NCI-H1092 treated with DMSO at 0.1 percent for 48 hours (cell line): ENCODE measurements at regions not wholly inside any gene's neighbourhood (a gene's known extent, or its start where the extent isn't known, plus 50 kb on each side); places are given as distances from the start of the nearest gene placed in this dataset.

ENCODE experiments used
- DNase-seq: peaks from one replicate; lab custom pipeline; 2025; lab: John Stamatoyannopoulos, UW

DNA sequence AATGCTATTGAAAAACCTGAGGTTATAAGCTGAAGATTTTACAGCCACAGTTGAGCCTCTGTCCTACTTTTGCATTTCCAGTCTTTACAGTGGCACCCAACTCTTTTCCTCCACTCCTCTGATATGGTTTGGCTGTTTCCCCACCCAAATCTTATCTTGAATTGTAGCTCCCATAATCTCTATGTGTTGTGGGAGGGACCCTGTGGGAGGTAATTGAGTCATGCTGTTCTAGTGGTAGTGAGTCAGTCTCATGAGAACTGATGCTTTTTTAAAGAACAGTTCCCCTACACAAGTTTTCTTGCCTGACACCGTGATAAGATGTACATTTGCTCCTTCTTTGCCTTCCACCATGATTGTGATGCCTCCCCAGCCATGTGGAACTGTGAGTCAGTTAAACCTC, 646.1 kb upstream of the SEMA6A start:
- no peak for DNase-seq

GRCh38 chr5:117218789-117219188, 644.2 kb upstream of the SEMA6A start:
- no peak for DNase-seq

DNA sequence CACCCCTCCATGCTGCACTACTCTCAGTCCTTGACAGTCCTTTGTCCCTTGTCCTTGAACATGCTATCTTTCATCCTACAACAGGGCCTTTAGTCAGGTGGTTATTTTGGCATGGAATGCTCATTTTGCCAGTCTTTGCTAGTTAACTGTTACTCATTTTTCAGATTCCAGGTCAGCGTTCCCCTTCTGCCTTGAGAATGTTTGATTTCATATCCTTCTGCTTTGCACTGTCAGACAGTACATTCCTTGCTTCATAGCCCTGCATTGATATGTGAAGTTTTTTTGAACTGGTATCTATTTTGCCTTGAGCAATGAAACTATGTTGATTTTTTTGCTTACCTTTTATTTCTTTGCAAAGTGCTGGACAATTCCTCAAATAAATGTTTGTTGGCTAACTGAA, 638.2 kb upstream of the SEMA6A start:
- no peak for DNase-seq

GRCh38 chr5:117210796-117211195, 636.2 kb upstream of the SEMA6A start:
- no peak for DNase-seq

DNA sequence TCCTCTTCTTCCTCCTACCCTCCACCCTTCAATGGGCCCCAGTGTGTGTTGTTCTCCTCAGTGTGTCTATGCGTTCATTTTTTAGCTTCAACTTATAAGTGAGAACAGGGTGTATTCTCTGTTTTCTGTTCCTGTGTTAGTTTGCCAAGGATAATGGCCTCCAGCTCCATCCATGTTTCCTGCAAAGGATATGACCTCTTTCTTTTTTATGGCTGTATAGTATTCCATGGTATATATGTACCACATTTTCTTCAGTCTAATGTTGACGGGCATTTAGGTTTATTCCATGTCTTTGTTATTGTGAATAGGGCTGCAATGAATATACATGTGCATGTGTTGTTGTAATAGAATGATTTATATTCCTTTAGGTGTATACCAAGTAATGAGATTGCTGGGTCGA, 634.9 kb upstream of the SEMA6A start:
- DNase-seq, result no peak

- no peak for DNase-seq
These were observed 632.6 kb upstream of the SEMA6A start for GRCh38 chr5:117207088-117207668.

GRCh38 chr5:117205894-117206293, 631.3 kb upstream of the SEMA6A start:
- DNase-seq, result no peak

DNA sequence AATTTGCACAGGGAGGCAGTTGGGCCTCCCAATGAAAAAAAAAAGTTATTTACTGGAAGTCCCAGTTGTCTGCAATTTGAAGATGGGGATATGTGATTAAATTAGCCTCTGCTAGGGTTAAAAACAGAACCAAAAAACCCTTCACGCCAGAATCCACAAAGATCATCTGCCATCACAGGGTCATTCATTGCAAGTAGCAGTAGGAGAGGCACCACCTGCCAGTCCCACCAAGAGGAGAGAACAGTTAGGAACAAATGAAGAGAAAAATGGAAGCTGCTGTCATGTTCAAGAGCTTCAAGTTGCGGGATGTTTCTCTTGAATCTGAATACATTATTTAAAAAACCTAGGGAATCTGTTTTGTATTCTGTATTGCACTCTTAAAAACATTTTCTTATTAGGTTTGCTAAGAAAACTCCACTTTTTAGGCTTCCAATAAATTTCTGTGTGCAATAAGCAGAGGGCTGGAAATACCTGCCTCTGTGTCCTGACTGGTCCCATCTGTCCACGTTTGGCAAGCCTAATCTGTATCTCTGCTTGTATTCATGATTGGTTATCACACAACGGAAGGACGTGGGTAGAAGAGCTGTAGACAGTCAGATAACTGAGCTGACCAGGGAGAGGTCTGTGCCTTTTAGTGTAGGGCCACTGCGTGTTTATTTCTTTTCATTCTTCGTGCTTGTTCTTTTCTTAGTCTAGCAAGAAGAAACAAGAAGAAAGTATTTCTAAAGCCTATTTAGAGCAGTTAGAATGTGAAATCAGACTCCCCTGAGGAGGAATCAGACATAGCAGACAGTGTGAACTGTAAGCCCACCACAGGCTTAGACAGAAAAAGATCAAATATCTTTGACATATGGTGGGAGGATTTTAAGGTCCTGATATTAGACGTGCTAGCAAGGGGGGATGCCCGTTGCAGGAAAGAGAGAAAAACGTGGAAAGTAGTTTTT, 630.6 kb upstream of the SEMA6A start:
- DNase-seq, result no peak

- no peak for DNase-seq
These were observed 629.8 kb upstream of the SEMA6A start for GRCh38 chr5:117204404-117204803.

- DNase-seq, result no peak
These were observed 629.0 kb upstream of the SEMA6A start for GRCh38 chr5:117203584-117203983.

GRCh38 chr5:117201001-117201400, 626.4 kb upstream of the SEMA6A start:
- DNase-seq, result no peak

DNA sequence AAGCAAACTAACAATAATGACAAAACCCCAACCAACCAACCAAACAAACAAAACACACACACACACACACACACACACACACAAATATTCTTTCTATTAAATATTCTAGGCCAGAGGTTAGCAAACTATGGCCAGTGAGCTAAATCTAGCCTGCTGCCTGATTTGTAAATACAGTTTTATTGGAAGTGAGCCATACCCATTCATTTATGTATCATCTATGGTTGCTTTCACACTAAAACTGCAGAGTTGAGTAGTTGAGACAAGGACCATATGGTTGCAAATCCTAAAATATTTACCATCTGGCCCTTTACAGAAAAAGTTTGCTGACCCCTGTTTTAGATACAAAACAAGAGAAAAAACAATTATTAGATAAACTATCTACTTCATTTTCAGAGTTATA, 620.5 kb upstream of the SEMA6A start:
- DNase-seq, result no peak

DNA sequence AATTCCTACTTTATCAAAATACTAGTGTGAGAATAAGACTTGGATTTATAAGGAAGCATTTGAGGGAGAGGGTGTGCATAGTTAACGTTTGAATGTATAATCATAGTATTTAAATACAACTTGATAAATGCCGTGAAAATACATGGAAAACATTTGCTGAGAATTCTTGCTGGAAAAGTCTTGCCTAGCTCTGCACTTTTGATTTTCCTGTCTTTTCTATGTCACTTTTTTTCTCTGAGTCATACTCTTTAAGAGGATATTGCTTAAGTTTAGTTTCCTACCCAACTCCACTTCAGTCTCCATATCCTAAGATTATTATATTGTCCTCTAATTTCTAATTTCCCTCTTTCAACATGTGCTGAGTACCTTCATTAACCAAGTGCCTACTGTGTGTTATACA, 616.6 kb upstream of the SEMA6A start:
- DNase-seq, result no peak

- no peak for DNase-seq
These were observed 615.2 kb upstream of the SEMA6A start for GRCh38 chr5:117189784-117190183.

GRCh38 chr5:117188211-117188610, 613.6 kb upstream of the SEMA6A start:
- DNase-seq, result no peak

- no peak for DNase-seq
These were observed 612.1 kb upstream of the SEMA6A start for GRCh38 chr5:117186751-117187150.

- DNase-seq, result no peak
These were observed 608.7 kb upstream of the SEMA6A start for GRCh38 chr5:117183326-117183725.

GRCh38 chr5:117182104-117182503, 607.5 kb upstream of the SEMA6A start:
- no peak for DNase-seq

DNA sequence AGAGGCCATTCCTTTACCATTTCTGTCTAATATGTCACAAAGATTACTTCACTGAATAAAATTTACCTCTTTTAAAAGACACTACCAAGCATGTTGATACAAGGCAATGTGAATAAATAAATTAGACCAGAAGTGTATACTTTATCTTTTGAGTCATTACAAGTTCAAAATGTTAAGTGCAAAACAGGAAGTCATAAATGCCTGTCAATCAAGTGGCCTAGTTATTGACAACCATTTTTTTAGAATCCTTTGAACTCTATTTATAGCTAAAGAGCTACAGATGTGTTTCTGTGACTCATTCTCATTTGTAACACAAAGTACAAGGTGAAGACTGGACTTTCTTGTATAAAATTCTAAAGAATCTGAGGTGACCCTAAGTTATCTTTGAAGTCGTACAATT, 602.7 kb upstream of the SEMA6A start:
- no peak for DNase-seq

DNA sequence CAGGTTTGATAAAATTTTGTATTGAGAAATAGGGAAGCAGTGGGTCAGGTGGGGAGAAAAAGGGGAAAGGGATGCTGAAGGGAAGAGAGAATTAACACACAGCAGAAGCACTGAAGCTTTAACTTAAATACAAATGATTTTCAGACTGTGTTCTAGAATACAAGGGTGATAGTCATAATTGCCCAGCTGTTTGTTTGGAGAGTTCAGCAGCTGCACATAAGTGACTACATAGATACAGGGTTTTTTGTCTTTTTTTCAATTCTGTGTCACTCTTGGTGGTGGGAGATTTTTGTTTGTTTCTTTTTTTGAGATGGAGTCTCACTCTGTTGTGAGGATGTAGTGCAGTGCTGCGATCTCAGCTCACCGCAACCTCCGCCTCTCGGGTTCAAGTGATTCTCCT, 590.4 kb upstream of the SEMA6A start:
- DNase-seq, result no peak

GRCh38 chr5:117161718-117162335, 587.2 kb upstream of the SEMA6A start:
- no peak for DNase-seq

- no peak for DNase-seq
These were observed 585.8 kb upstream of the SEMA6A start for GRCh38 chr5:117160391-117160790.

DNA sequence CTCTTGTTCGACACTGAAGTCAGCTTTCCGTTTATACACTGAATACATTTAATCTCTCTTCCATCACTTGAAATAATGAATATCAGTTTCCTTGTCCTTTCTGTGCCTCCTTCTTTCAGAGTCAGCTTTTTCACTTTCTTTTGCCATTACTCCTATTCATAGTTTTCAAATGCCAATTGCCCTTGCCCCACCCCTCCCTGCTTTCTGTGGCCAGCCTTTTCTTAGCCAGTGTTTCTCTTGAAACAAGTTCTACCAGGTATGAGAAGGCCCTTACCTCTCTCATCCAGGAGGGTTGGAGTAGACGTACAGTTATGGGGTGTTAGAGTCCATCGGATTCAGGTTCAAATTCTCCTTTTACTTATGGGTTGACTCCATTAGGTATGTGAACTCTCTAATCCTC, 574.7 kb upstream of the SEMA6A start:
- DNase-seq, result no peak
